Central memory CD8-positive, alpha-beta T cell (primary cell): ENCODE measurements at regions not wholly inside any gene's neighbourhood (a gene's known extent, or its start where the extent isn't known, plus 50 kb on each side); places are given as distances from the start of the nearest gene placed in this dataset.
"Not testable (repeated sequence)": the region's sequence is repeated elsewhere in the genome, so short reads cannot be mapped to it uniquely, and the experiment has no call there.

Experiments
- ATAC-seq: fragments of 150-1000 bp; cut with Tn5 transposase; replicated peaks from 2 replicates; pipeline ENCODE4 v1.10.0; 2022; ENCODE audit warnings: mild to moderate bottlenecking, moderate FRiP score, moderate number of reproducible peaks; ENCODE audit not compliant: poor library complexity, severe bottlenecking; ENCODE audit errors: extremely low read depth
- DNase-seq, 2 donors: peaks; one replicate each; pipeline ENCODE4 v3.0.0; 2021; ENCODE audit warnings: low spot score in 2 of 2
- H3K27ac Mint-ChIP-seq: one replicate; pipeline ENCODE4 v1.8.0; 2022; ENCODE audit warnings: low read depth, mild to moderate bottlenecking, moderate library complexity, mixed read lengths
- H3K27me3 Mint-ChIP-seq: one replicate; pipeline ENCODE4 v1.8.0; 2022; ENCODE audit warnings: mixed read lengths
- H3K36me3 Mint-ChIP-seq: one replicate; pipeline ENCODE4 v1.8.0; 2022; ENCODE audit warnings: mild to moderate bottlenecking, moderate library complexity, mixed read lengths; ENCODE audit not compliant: insufficient read depth
- H3K4me1 Mint-ChIP-seq: one replicate; pipeline ENCODE4 v1.8.0; 2022; ENCODE audit warnings: mixed read lengths
- H3K4me3 Mint-ChIP-seq: one replicate; pipeline ENCODE4 v1.8.0; 2022; ENCODE audit warnings: mild to moderate bottlenecking, moderate library complexity, mixed read lengths
- H3K9me3 Mint-ChIP-seq: one replicate; pipeline ENCODE4 v1.8.0; 2022; ENCODE audit warnings: mixed read lengths

- Mint-ChIP-seq H3K9me3 (no peaks in the 10 kb centered on the region), H3K27me3 (peaks cover 68% of the 10 kb centered on the region), H3K36me3 (no peaks in the 10 kb centered on the region), H3K27ac (no peak overlapping the region), H3K4me1 (no peaks in the 10 kb centered on the region), H3K4me3 (no peak overlapping the region)
- DNase-seq (no peak), ATAC-seq (no peak)
These were observed 264.6 kb upstream of the PLET1 start for GRCh38 chr11:112525270-112525669.

DNA sequence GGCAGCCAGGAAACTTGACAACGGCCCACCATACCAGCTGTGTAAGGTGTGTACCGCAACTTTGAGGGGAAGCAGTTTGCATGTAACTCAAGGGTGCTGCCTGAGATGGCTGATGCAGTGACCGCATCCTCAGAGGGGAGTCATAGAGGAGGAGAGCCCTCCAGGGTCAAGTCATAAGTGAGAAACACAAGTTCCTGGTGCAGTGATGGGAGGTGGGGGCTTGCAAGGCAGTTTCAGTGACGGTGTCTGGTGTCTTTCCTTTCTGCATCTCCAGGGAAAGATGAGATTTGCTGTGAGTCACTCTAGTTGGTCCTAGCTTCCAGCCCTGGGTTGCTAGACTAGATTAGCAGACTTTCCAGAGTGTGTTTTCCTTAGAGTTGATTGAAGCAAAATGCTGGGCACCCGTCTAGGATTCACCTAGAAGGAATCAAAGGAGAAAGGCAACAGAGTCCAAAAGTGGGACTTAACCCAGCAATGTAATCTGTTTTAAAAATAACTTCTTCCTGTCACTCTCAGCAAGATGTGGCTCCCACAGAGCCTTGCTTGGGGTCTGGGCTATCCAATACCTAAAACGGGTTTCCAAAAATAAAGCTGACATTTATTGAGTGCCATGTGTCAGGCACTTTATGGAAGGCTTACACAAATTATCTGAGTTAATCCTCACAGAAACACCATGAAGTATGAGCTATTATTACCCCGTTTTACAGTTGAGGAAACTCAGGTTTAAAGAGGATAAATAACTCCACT lies 265.4 kb upstream of the PLET1 start:
- DNase-seq (no peak), ATAC-seq (no peak)
- peaks cover 61% of the 10 kb centered on the region for H3K27me3 Mint-ChIP-seq
- H3K27ac Mint-ChIP-seq: no peak overlapping the region
- no peaks in the 10 kb centered on the region for H3K9me3 Mint-ChIP-seq
- no peaks in the 10 kb centered on the region for H3K36me3 Mint-ChIP-seq
- no peaks in the 10 kb centered on the region for H3K4me1 Mint-ChIP-seq
- H3K4me3 Mint-ChIP-seq: no peak overlapping the region

DNA sequence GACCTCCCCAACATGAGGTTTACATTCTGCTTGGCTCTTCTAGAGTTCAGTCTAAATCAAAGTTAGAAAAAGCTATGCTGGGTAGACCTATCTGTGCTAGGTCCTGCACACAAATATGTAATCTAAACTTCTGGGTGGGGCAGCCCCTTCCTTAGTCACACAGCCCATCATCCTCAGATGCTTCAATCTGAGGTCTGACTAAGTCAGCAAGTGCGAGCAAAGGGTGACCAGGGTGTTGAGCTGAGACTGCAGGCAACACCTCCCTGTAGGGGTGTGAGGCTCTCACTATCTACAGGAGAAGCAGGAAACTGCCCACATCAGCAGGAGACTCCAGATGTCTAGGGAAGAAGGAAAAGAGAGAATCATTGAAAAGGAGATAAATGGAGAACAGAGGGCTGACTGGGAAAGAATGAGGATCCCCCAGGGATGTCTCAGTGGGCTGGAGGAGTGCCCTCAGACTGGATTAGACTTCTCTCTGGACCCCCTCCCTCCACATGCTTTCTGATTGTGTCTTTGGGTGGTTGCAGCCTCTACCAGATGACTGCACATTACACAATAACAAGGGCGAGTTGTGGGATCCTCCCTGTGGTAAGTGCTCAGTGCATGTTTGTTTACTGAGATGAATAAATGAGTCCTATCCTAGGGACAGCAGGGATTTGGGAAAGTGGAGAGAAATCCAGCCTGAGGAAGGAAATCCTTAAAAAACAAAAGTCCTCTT lies 266.2 kb upstream of the PLET1 start:
- Mint-ChIP-seq H3K4me1 (no peaks in the 10 kb centered on the region), H3K36me3 (no peaks in the 10 kb centered on the region), H3K27me3 (peaks cover 53% of the 10 kb centered on the region), H3K27ac (no peak overlapping the region), H3K9me3 (no peaks in the 10 kb centered on the region), H3K4me3 (no peak overlapping the region)
- DNase-seq (no peak), ATAC-seq (no peak)

DNA sequence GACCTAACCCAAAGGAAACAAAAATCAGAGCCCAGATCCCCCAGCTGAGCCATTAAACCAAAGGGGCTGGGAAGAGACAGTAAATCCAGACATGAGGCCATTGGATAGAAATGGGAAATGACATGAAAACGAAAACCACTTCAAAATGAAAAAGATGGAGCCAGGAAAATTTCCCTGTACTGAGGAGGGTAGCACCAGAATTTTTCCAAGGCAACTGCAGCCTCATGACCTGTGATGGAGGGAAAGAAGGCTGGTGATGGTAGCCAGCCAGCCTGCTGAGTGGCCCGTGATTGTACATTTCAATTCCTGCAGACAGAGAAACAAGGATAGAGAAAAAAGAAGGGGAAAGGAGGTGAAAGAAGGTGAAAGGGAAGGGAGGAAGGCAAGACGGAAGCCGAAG lies 268.4 kb upstream of the PLET1 start:
- ATAC-seq (no peak), DNase-seq (no peak)
- Mint-ChIP-seq H3K9me3 (no peaks in the 10 kb centered on the region), H3K4me1 (no peaks in the 10 kb centered on the region), H3K36me3 (no peaks in the 10 kb centered on the region), H3K4me3 (no peak overlapping the region), H3K27ac (no peak overlapping the region), H3K27me3 (peaks cover 50% of the 10 kb centered on the region)

DNA sequence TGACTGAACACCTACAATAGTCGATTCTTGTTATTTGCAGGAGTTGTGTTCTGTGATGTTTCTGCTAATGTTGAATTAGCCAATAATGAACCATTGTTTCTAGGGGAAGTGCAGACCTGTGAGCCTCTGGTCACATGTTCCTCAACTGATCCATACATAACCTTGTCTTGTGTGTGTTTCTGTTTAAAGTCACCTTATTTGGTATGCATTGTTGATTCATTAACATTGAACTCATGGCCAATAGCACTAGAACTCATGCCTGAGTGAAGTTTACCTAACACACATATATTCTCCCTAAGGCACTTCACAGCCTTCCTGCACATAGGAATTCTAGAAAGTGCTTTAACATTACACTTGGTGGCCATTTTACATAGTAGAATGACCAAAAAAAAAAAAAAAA lies 271.8 kb upstream of the PLET1 start:
- no peak for DNase-seq
- Mint-ChIP-seq H3K27ac (no peak overlapping the region), H3K4me1 (no peaks in the 10 kb centered on the region), H3K27me3 (peaks cover 54% of the 10 kb centered on the region), H3K4me3 (no peak overlapping the region), H3K36me3 (no peaks in the 10 kb centered on the region), H3K9me3 (no peaks in the 10 kb centered on the region)
- ATAC-seq: no peak

- ATAC-seq (no peak), DNase-seq (no peak)
- no peak overlapping the region for H3K4me3 Mint-ChIP-seq
- H3K4me1 Mint-ChIP-seq: no peaks in the 10 kb centered on the region
- no peaks in the 10 kb centered on the region for H3K36me3 Mint-ChIP-seq
- H3K27ac Mint-ChIP-seq: no peak overlapping the region
- peaks cover 55% of the 10 kb centered on the region for H3K27me3 Mint-ChIP-seq
- H3K9me3 Mint-ChIP-seq: no peaks in the 10 kb centered on the region
These were observed 273.0 kb upstream of the PLET1 start for GRCh38 chr11:112533682-112534081.

DNA sequence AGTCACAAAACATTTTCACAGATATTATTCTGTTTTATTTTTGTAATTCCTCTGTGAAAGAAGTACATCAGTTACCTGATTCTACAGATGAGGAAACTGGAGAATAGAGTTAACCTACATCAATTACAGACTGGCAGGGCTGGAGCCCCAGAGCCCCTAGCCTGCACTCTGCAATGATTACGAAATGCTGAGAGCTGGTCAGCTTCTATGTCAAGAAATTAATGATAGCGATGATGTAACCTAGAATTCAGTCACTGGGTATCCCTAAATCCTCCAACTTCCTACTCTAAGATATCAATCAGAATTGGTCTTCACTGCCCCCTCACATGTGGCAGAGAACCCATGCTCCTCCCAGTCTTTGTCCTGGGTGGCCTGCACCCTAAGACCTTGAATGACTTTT lies 273.5 kb upstream of the PLET1 start:
- H3K27me3 Mint-ChIP-seq: peaks cover 55% of the 10 kb centered on the region
- no peaks in the 10 kb centered on the region for H3K4me1 Mint-ChIP-seq
- ATAC-seq (no peak), DNase-seq (no peak)
- H3K27ac Mint-ChIP-seq: no peak overlapping the region
- no peaks in the 10 kb centered on the region for H3K9me3 Mint-ChIP-seq
- no peaks in the 10 kb centered on the region for H3K36me3 Mint-ChIP-seq
- no peak overlapping the region for H3K4me3 Mint-ChIP-seq

DNA sequence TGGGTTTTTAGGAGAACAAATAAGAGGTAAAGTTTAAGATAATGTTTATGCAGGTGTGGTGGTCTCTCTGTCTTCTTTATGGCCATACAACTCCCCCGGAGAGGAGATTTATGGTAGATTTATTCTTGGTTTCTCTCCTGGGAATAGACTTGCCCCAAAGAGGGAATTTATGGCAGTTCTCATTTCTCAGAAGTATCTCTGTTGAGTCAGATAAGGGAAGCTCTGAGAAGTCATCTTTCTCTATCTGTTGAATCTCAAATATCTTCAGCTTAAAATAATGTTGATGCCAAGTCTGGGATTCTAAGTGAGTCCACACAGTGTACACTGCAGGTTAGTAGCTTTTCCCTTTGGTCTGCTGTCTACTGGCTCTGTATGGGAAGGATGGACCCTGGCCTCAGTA lies 276.4 kb upstream of the PLET1 start:
- DNase-seq: no peak
- Mint-ChIP-seq H3K27me3 (peaks cover 68% of the 10 kb centered on the region), H3K4me1 (no peaks in the 10 kb centered on the region), H3K36me3 (no peaks in the 10 kb centered on the region), H3K9me3 (no peaks in the 10 kb centered on the region), H3K27ac (no peak overlapping the region), H3K4me3 (no peak overlapping the region)
- ATAC-seq: no peak

DNA sequence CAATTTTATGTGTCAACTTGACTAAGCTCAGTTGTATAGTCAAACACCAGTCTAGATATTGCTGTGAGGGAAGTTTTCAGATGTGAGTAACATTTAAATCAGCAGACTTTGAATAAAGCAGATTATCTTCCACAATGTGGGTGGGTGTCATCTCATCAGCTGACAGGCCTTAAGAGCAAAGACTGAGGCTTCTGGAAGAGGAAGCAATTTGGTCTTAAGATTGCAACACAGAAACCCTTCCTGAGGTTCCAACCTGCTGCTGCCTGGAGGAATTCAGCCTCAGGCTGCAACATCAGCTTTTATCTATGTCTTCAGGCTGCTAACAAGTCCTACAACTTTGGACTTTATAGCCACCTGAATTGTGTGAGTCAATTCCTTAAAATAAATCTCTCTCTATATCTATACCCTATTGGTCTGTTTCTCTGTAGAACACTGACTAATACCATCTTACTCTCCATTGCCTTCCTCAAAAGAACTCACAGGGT lies 277.2 kb upstream of the PLET1 start:
- Mint-ChIP-seq H3K9me3 (no peaks in the 10 kb centered on the region), H3K4me1 (no peaks in the 10 kb centered on the region), H3K4me3 (no peak overlapping the region), H3K27me3 (peaks cover 68% of the 10 kb centered on the region), H3K27ac (no peak overlapping the region), H3K36me3 (no peaks in the 10 kb centered on the region)
- DNase-seq: no peak
- no peak for ATAC-seq

- Mint-ChIP-seq H3K36me3 (no peaks in the 10 kb centered on the region), H3K27me3 (peaks cover 68% of the 10 kb centered on the region), H3K4me3 (no peak overlapping the region), H3K27ac (no peak overlapping the region), H3K9me3 (no peaks in the 10 kb centered on the region), H3K4me1 (no peaks in the 10 kb centered on the region)
- ATAC-seq: no peak
- no peak for DNase-seq
These were observed 278.0 kb upstream of the PLET1 start for GRCh38 chr11:112538534-112539280.

DNA sequence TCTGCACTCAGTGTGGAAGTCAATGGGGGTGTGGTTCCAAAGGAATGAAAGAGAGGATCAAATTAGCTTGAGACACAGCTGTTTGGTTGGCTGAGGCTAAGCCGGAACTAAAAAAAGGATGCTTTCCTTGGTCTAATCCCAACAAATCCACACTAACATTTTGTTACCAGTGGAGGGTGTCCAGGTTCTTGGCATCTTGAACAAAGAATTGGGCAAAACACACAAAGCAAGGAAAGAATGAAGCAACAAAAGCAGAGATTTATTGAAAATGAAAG lies 278.6 kb upstream of the PLET1 start:
- H3K27ac Mint-ChIP-seq, H3K36me3 Mint-ChIP-seq, H3K4me1 Mint-ChIP-seq, H3K4me3 Mint-ChIP-seq, DNase-seq, ATAC-seq, H3K9me3 Mint-ChIP-seq: not testable (repeated sequence)
- peaks cover 67% of the 10 kb centered on the region for H3K27me3 Mint-ChIP-seq

DNA sequence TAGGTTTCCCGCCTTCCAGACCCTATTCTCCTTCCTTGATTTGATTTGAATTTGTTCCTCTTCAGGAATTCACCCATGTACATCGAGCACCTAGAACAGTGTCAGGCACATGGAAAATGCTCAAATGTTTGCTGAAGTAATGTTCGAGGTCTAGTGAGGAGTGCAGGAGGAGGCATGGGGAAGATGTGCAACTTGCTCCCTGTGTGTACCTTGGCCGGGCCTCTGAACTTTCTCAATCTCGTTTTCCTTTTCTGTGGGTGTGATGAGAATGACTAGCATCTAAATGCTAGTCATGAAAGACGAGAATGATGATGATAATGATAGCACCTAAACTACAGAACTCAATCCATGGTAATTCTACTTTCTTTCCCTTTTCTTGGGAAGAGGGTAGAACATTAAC lies 279.1 kb upstream of the PLET1 start:
- Mint-ChIP-seq H3K27me3 (peaks cover 62% of the 10 kb centered on the region), H3K36me3 (no peaks in the 10 kb centered on the region), H3K4me1 (no peaks in the 10 kb centered on the region), H3K27ac (no peak overlapping the region), H3K4me3 (no peak overlapping the region), H3K9me3 (no peaks in the 10 kb centered on the region)
- ATAC-seq (no peak), DNase-seq (no peak)

DNA sequence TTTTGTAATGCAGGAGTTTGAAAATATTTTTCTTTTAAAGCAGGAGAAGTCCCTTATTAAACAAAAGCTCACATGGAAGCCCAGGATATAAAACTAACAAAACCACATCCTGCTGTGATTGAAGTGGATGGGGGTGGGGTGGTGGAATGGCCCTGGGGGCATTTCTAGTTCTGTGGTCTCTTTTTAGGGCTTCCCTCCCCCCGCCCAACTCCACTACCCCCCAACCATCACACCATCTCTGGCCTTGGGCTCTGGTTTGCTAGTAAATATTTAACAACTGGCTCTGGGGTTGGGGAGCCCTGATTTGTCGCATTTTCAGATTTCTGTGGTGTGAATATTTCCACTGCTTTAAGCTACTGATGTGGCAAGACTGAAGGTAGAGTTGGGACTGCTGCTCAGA lies 279.6 kb upstream of the PLET1 start:
- DNase-seq: no peak
- Mint-ChIP-seq H3K36me3 (no peaks in the 10 kb centered on the region), H3K4me1 (no peaks in the 10 kb centered on the region), H3K27me3 (peaks cover 56% of the 10 kb centered on the region), H3K4me3 (no peak overlapping the region), H3K27ac (no peak overlapping the region), H3K9me3 (no peaks in the 10 kb centered on the region)
- ATAC-seq: no peak
